RPMI8226 (cell line): ENCODE measurements at regions not wholly inside any gene's neighbourhood (a gene's known extent, or its start where the extent isn't known, plus 50 kb on each side); places are given as distances from the start of the nearest gene placed in this dataset.

Experiments used
- DNase-seq: peaks from one replicate; pipeline ENCODE4 v3.0.0-alpha.2; 2015

- no peak for DNase-seq
Measured at GRCh38 chr5:173691931-173692330, 75.5 kb upstream of the BOD1 start.

- no peak for DNase-seq
Measured at GRCh38 chr5:173693670-173694069, 77.2 kb upstream of the BOD1 start.

GRCh38 chr5:173696216-173696615 is 79.8 kb upstream of the BOD1 start:
- DNase-seq, result no peak

- DNase-seq, result no peak
Measured at GRCh38 chr5:173697931-173698579, 81.6 kb upstream of the BOD1 start.

GRCh38 chr5:173699966-173700365 is 83.5 kb upstream of the BOD1 start:
- DNase-seq, result no peak

- no peak for DNase-seq
Measured at GRCh38 chr5:173703466-173703865, 87.0 kb upstream of the BOD1 start.

- no peak for DNase-seq
Measured at GRCh38 chr5:173704615-173705511, 88.4 kb upstream of the BOD1 start.

GRCh38 chr5:173705512-173706044 is 89.1 kb upstream of the BOD1 start:
- DNase-seq, result no peak

- no peak for DNase-seq
Measured at GRCh38 chr5:173706700-173707099, 90.2 kb upstream of the BOD1 start.

- DNase-seq, result no peak
Measured at GRCh38 chr5:173707392-173707791, 90.9 kb upstream of the BOD1 start.

GRCh38 chr5:173709145-173709544 is 92.7 kb upstream of the BOD1 start:
- no peak for DNase-seq

- DNase-seq, result no peak
Measured at GRCh38 chr5:173709761-173710160, 93.3 kb upstream of the BOD1 start.

GRCh38 chr5:173710528-173710927 is 94.1 kb upstream of the BOD1 start:
- DNase-seq, result no peak

GRCh38 chr5:173711466-173711865 is 95.0 kb upstream of the BOD1 start:
- no peak for DNase-seq

- no peak for DNase-seq
Measured at GRCh38 chr5:173712609-173713175, 96.2 kb upstream of the BOD1 start.

- DNase-seq, result peak; percentile 18
Measured at GRCh38 chr5:173714551-173715428, 98.3 kb upstream of the BOD1 start.

GRCh38 chr5:173715607-173716006 is 99.2 kb upstream of the BOD1 start:
- DNase-seq, result no peak

GRCh38 chr5:173716058-173716682 is 99.7 kb upstream of the BOD1 start:
- no peak for DNase-seq

- no peak for DNase-seq
Measured at GRCh38 chr5:173717959-173718358, 101.5 kb upstream of the BOD1 start.

- DNase-seq, result no peak
Measured at GRCh38 chr5:173718469-173718868, 102.0 kb upstream of the BOD1 start.

- DNase-seq, result no peak
Measured at GRCh38 chr5:173719731-173720082, 103.3 kb upstream of the BOD1 start.

- DNase-seq, result no peak
Measured at GRCh38 chr5:173720286-173720952, 104.0 kb upstream of the BOD1 start.
